GM19324 (cell line): ENCODE measurements at regions not wholly inside any gene's neighbourhood (a gene's known extent, or its start where the extent isn't known, plus 50 kb on each side); places are given as distances from the start of the nearest gene placed in this dataset.
"Not testable (repeated sequence)": the region's sequence is repeated elsewhere in the genome, so short reads cannot be mapped to it uniquely, and the experiment has no call there.

Source experiments
- ATAC-seq: cut with Tn5 transposase; IDR thresholded peaks from one replicate; pipeline ENCODE4 v1.9.1; 2021; ENCODE audit warnings: mild to moderate bottlenecking, moderate library complexity; ENCODE audit not compliant: unreplicated experiment, low FRiP score

DNA sequence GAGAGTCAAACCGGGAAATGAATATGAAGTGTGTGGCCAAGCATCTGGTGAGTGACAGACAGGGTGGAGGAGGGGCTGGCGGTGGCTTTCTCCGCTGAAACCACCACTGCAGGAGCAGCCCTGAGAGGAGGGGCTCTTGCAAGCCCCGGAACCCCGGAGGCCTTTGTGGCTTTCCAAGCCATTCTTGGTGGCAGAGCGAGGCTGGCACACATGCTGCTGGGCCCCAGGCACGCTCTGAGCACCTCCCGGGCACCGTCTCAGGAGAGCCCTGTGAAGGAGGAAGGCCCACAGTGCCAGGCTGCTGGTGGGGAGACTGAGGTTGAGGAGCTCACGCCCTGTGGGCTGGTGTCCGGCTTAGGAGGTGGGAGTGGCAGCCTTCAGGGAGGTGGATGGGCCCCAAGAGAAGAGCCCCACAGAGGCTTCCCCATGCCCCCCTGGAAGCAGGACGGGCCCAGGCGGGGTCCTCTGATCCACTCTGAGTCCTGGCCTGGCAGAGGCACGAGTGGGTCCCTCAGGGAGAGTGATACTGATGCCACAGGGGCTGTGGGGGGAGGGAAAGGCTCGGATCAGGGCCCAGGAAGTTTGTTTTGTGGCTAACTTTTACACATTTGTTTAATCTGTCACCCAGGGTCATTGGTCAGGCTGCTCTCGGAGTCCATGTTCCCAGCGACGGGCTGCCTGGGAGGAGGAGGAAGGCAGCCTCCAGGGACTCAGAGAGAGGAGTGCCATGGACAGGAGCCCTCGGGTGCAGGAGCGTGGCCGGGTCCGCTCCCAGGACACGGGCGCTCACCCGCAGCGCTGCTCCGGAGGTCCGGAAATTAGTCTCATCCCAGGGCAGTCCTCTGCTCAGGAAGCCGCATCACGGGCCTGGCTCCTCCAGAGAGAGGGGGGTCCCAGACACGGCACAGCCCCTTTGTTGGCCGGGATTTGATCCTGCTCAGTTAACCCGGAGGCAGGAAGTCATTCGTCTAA lies 170.7 kb downstream of the ERMARD start:
- no peak for ATAC-seq

DNA sequence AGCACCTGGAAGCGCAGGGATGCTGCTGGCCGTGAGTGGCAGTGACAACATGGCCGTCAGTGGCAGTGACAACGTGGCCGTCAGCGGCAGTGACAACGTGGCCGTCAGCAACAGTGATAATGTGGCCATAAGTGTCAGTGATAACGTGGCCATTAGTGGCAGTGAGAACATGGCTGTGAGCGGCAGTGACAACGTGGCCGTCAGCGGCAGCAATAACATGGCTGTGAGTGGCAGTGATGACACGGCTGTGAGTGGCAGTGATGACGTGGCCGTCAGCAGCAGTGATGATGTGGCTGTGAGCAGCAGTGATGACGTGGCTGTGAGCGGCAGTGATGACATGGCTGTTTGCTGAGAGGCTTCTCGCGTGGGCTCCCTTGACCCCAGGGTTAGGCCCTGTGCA lies 169.8 kb downstream of the ERMARD start:
- no peak for ATAC-seq

DNA sequence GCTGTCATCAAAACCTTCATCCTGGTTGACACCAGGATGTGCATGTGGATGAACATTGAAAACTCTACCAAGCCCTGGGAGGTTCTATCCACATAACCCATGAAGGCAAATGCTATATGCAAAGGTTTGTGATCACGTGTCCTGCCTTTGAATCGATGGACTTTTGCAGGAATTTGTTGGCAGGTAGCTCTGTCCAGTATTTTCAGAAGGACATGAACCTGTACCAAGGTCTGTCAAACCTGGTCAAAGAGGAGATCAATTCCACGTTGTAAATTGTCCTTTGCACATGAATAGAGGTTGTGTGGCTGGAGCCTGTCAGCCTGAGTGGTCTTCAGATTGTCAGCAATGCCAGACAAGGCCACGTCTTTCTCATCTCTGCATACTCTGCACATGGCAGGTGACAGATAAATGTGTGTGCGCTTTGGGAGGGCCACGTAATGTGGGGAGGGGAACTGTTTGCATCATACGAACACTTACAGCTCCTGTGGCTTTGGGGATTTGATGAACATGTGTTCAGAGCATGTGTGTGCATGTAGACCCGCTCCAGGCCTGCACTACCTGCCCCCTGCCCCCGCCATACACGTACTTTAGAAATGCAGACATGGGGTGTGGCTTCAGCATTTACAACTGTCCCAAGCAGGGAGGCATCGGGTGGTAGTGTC lies 169.1 kb downstream of the ERMARD start:
- ATAC-seq: no peak

DNA sequence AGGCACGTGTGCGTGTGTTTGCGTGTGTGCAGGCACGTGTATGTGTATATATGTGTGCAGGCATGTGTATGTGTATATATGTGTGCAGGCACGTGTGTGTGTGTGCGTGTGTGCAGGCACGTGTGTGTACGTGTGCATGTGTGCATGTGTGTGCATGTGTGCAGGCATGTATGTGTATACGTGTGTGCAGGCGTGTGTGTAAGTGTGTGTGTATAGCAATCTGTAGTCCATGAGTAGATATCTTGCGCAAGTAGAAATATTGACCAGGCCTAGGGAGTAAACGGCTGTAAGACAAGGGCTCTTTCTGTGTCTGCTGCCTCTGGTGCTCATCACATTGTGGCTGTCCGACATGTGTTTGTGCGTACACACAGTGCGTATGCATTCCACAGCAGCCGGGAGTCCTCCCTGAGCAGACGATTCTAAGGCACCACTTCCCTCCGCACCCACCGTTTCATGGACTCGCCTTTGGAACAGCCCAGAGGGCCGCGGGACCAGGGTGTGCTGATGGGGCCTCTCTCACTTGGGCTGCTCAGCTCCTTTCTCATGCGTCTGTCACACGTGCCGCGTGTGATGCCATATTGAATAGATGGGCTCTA lies 167.6 kb downstream of the ERMARD start:
- ATAC-seq: no peak

DNA sequence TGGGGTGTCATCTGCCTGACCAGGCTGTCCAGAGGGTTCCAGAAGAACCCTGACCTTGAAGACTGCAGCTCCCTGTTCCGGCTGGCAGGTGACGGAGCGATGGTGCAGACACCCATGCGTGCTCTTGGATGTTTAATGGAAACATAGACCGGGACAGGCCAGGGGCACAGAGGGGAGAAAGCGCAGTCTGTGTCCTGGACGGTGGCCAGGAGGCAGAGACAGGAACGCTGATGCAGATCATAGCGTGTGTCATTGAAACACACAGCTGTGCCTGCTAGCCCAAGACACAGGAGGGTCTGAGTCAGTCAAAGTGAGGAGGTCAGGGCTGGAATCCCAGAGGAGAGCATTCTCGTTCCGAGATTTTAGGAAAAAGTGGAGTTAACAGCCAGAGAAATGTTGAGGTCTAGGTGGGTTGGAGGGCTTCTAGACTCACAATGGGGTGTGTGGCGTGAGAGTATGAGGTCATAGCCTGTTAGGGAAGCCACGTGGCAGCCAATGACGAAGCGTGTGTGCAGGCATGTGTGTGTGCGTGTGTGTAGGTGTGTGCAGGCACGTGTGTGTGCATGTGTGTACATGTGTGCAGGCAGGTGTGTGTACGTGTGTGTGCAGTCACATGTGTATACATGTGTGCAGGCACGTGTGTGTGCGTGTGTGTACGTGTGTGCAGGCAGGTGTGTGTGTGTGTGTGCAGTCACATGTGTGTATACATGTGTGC lies 167.0 kb downstream of the ERMARD start:
- no peak for ATAC-seq

DNA sequence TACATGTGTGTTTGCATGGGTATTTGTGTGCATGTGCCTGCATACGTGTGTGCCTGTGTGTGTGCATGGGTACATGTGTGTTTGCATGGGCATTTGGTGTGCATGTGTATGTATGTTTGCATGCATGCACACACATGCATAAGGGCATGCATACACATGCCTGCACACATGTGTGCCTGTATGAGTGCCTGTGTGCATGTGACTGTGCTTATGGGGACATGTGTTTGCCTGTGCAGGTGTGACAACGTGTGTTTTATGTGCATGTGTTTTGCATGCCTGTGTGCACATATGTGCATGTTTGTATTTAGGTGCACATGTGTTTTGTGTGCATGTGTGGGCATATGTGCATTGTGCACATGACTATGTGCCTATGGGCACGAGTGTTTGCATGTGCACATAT lies 165.7 kb downstream of the ERMARD start:
- ATAC-seq: no peak

DNA sequence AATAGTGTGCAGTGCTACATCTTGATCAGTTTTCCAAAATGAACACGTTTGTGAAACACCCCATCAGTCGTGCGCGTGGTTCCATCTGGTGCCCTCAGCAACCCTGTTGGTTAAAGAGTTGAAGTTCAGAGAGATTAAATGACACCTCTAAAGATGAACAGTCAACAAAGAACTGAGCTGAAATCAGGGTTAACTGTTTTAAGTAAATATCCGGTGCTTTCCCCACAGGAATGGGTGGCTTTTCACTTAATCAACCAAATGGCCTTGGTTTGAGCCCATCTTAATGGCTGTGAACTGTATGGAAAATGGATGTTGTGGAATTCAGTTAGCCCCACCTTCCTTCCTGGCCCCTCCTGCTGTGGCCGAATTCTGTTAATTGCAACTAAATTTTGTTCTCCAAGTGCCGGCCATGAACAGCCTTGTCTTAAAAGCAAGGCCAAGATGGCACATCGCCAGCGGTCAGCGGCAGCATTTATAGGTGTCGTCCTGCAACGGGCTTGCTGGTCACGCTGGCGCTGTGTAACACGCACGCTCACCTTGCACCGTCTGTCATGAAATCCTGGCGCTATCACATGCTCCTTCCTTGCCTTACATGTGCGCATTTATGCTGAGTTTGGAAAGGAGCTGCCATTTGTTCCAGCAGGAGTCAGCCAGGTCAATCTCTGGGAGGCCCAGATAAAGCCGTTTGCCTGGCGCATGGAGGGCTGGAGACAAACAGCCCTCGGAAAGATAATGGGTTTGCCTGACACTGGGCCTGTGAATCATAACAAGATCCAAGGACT lies 164.5 kb downstream of the ERMARD start:
- ATAC-seq: no peak

DNA sequence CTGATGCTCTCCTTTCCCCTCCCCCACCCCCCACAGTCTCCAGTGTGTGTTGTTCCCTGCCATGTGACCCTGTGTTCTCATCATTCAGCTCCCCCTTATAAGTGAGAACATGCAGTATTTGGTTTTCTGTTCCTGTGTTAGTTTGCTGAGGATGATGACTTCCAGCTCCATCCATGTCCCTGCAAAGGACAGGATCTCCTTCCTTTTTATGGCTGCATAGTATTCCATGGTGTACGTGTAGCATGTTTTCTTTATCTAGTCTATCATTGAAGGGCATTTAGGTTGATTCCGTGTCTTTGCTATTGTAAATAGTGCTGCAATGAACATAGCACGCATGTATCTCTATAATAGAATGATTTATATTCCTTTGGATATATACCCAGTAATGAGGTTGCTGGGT lies 162.3 kb downstream of the ERMARD start:
- not testable (repeated sequence) for ATAC-seq

DNA sequence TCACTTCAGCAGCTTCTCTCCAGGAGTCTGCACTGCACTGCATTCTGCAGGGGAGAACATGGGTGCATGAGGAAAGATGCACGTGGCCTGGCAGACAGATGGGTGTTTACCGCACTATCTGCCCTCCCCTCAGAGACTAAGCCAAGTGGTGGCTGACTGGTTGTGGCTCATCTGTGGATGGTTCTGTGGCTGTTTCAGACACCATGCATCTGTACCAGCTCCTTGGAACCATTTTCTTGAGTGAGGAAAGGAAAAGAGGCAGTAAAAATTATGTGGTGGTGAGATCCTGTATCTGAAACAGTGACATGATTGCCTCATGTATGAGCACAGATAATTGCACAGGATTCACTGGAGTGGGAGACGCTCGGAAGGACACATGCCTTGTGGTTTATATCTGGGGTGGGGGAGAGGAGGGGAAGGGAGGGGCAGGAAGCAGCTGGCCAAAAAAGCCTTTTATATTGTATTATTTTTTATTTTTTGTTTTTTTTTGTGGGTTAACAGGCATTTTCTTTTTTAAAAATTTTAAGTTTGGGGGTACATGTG lies 161.7 kb downstream of the ERMARD start:
- ATAC-seq: no peak

DNA sequence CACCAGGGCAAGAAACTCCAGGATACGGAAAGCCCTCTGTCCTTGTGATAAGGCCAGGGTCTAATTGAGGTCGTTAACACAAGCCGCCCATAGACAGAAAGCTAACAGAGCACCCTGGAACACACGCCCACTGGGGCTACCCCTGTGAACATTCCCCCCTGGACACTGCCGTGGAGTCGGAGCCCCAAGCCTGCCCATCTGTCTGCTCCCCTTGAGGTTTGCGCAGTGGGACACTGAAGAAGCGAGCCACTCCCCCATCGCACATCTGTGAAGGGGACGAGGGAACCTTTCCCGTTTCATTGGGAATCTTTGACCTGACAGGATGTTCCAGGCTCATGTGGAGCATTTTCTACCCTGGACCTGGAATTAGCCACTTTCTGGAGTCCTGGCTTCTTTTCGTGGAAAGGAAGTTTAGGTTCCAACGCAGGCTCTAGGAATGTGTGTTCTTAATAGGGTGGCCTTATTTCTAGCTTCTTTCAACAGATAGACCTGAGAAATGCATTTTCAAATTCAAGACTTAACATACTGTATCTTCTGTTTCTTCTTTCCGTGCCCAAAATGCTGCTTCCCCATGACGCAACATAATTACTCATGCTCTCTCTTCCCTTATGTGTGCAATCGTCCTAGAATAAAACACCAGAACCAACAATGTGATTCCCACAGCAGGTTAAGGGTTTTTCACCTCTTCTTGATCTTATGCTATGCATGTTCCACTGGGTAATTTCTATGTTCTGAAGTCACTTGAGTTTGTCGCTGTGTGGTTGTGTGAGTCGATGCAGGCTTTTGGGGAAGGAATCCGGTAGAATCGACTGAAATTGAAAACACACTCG lies 161.1 kb downstream of the ERMARD start:
- ATAC-seq: no peak

DNA sequence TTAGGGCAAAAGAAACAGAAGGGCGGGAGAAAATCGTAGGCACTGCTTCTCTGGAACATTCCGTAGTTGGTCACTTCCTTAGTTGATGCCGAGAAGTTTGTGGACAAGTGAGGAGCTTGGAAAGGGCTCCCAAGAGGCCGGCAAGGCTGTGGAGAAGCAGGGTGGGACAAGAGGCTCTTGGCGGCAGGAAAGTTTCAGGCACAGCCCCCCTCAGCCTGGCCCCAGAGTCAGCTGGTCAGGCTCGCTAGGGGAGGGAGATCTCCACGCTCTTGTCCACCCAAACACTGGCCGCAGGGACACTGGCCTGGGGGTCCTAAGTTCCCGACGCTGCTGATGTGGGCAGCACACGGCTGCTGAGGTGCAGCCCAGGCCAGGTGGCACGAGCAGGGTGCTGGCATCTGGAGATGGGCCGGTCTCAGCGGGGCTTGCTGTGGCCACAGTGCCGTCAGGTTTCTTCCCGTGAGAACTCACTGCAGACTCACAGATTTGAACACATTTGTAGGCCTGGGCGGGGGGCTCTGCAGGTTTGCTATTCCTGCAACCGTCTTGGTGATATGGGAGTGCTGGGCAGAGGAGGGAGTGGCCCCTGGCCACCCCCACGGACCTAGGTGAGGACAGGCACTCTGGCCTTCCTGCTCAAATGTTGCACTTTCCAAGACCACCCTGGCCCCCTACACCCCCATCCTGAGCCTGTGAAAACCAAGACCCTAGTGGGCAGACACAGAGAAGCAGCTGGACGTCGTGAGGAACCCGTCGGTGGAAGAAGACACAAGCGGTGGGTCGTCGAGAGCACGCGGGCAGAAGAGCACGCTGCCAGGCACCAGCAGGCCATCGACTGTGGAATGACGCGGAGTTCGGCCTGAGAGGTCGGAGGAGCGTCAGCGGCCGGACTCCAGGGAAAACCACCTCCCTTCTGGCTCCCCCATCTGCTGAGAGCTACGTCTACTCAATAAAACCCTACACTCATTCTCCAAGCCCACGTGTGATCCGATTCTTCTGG lies 160.1 kb downstream of the ERMARD start:
- no peak for ATAC-seq

DNA sequence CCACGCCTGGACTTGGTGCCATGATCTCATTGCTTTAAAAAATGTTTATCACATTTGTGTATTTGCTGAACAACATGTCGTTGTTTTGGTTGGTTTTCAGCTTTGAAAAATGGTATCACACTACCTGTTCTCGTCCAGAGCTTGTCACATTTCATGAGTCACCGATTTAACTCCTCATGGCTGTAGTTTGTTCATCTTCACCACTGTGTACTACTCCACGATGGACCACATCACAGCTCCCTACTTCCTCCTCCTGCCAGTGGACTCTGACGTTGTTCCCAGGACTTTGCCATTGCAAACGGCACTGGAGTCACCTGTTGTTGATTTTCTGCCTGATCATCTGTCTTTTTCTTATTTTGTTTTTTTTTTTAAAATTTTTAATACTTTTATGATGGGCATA lies 157.7 kb downstream of the ERMARD start:
- ATAC-seq: no peak

DNA sequence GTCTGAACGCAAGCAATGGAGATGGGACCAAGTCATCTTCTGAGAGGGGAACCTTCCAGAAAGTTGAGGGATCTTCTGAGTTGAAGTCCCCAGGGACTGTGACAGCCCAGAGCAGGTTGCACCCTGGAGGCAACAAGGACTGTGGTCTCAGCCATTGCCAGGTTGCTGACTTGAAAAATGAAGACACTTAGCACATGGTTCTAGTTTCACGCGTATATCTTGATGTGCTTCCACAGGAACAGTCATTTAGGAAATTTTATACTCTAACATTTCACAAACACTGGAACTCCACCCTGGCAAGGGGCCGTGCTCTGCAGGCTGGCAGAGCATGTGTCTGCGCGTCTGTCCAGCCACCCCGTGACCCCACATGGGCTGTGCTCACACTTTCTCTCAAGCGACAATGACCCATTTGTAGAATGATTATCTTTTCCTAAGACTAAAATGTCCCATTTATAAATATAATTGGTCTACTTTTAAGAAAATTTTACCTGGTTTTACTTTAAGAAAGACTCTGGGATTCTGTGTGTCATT lies 157.0 kb downstream of the ERMARD start:
- no peak for ATAC-seq

DNA sequence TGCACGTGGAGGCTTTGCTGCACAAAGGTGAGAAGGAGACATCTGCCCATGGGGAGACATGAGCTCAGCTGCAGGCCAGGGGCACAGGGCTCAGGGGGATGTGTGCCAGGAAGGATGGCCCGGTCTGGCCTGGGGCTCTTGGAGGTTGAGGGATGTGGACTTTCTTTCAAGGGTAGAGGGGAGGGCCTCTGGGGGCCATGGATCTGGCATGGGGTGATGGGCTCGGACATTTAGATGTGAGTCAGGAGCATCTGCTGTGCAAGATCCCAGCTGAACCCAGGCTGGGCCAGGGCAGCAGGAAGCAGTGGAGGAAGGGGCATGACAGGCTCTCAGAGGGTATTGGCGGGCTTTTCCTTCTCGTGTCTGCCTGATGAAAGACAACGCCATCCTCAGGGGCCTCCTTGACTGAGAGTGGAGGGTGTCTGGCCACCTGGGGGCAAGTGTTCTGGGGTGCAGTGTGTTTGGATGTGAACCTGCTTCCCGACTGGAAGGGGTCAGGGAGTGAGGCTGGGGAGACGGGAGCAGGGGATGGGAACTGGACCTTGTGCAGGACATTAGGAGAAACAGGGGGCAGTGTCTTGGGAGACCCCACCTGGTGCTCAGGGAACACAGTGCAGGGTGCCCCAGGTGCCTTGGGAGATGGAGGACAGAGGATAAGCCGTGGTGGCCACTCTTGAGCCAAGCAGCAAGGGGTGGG lies 156.1 kb downstream of the ERMARD start:
- no peak for ATAC-seq

DNA sequence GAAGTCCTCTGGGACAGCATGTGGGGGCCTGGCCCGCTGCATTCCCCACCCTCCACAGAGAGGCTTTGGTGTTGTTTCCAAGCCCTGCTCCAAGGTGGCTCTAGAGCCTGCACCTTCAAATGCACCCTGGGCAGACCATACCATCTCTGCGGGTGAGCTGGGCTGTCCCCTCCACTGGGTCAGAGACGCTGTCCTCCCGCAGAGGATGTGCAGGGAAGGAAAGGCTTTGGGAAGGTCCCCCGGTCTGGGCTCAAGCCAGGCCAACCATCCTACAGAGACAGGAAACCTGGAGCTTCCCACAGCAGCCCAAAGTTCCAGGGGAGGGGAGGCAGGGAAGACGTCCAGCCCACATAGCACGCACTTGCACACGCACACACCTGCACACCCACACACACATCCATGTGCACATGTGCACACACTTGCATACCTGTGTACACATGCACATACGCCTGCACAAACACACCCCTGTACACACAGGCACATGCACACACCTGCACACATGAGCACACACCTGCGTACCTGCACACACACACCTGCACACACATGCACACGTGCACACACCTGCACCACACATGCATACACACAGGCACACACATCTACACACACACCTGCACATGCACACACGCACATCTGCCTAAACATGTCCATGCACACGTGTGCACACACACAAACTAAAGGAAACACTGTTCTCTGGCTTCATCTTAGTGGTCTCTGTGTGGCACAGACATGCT lies 155.4 kb downstream of the ERMARD start:
- no peak for ATAC-seq

DNA sequence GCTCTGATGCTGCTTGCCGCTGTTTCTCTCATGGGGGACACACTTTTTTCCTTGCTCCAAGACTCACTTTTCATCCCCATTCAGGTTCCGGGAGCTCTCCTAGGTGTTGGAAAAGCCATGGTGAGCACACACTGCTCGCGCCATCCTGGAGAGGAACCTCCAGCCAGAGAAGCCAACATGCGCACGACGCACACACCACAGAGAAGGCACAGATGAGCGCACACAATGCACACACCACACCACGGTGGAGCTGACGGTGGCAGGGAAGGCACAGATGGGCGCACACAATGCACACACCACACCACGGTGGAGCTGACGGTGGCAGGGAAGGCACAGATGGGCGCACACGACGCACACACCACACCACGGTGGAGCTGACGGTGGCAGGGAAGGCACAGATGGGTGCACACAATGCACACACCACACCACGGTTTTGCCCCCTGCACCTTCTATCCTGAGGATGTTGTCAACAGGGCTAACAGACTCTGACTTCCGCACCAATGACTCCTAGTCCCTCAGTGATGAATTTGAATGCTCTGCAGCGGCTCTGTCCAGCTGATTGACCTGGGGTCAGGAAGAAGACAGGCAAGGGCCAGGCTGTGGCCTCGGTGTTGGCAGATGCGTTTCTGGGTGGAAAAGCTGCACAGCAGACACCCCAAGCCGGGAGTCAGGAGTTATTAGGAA lies 154.7 kb downstream of the ERMARD start:
- ATAC-seq: no peak
